GM19035 (cell line): ENCODE measurements at regions not wholly inside any gene's neighbourhood (a gene's known extent, or its start where the extent isn't known, plus 50 kb on each side); places are given as distances from the start of the nearest gene placed in this dataset.
"Not testable (repeated sequence)": the region's sequence is repeated elsewhere in the genome, so short reads cannot be mapped to it uniquely, and the experiment has no call there.

Source experiments
- ATAC-seq: cut with Tn5 transposase; IDR thresholded peaks from one replicate; pipeline ENCODE4 v1.9.1; 2021; ENCODE audit not compliant: unreplicated experiment

DNA sequence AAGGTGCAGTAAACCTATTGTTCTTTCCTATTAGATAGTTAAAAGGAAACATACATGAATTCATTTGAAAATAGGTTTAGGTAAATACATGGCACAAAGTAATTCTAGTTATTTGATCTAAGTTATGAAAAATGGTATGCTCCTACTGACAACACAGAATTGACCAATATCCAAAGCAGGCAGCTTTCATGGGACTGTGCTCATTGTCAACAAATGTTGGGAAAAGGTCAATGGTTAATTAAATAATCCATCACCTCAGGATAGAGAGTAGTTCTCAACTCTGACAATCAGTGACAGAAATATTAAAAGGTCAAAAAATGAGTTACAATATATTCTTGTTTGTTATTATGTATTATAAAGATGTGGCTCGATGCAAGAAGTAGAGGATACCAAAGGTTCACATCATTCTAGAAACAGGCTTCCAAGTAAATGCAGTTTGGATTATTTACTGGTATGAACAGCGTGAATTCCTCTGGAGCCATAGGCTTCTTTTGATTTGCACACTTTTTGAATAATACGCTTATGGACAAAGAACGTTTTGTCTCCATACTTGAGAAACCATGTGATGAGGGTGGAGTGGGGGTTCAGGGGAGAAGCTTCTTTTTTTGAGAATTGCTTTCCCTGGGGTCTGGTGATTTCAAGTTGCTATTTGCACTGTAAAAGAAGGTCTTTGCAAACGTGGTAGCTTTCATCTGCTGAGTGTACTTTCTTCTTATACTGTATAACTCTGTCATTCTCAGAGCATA, 422.0 kb upstream of the ZEB2 start:
- no peak for ATAC-seq

- ATAC-seq: no peak
Measured at GRCh38 chr2:144939590-144939989, 419.7 kb upstream of the ZEB2 start.

DNA sequence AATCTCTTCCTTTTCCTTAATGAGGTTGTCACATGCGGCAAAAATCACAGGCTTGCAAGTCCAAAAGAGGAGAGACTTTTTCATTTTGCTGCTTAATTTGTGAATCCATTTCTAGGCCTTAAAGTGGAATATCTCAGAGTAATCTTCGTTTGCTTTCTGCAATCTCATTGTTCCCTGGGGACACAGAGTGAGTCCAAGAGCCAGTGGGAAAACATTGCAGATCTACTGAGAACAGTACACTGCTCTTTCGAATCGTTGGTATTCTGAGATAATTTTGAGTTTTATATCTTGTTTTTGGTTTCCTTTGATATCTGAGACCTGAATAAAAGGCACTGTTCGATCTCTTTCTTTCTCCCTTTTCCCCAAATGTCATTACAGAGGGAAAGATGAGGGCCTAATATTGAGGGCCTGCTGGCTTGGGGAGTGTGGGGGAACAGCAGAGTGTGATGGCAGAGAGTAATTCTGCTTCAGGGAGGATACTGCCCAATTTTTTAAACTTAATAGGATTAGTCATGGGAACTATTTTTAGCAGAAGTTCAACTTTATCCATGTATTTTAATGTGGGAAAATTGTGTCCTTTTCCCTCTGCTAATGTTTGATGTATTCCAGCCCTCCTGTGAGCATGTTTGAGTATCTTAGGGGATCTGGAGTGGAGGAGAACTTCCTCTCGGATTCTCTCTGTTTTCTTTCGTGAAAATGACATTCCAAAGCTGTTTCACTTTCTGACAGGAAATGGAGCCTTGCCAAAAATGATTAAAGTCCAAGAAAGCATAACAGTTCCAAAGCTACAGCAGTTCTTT, 418.2 kb upstream of the ZEB2 start:
- ATAC-seq: no peak

GRCh38 chr2:144937066-144937465, 417.1 kb upstream of the ZEB2 start:
- ATAC-seq: no peak

DNA sequence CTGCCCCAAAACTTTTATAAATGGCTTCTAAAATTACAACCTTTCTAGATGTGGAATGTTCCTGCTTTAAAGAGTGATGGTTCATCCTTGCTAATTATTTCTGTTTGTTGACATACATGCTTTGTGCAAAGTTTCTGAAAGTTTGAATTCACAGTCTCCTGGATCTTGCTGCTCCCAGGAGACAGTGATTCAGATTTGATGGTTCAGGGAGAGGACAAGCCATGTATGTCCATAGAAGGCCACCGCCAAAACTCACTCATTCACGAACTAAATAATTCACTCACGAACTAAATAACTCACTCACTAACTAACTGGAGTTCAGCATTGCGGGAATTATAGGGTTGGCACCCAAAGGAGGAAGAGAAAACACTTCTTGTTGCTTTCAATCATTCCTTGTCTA, 416.5 kb upstream of the ZEB2 start:
- no peak for ATAC-seq

GRCh38 chr2:144935736-144936135, 415.8 kb upstream of the ZEB2 start:
- no peak for ATAC-seq

DNA sequence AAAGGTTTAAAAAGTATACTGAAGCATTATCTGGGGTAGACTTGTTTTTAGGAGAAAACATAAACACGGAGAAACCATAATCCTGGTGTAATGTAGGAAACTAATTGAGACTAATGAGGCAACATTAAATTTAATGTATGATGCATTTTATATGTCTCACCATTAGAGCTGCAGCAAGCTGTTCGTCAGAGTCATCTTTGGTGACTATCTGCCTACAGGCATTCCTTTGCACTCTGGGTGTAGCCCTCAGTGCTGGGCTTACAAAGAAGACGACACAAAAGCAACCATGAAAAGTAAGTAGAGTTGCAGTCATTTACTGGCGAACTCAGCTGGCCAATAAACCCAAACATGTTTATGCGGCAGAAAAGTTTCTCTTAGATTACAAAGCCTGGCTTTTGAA, 415.3 kb upstream of the ZEB2 start:
- ATAC-seq: no peak

GRCh38 chr2:144931960-144932359, 412.0 kb upstream of the ZEB2 start:
- ATAC-seq: no peak

- no peak for ATAC-seq
Measured at GRCh38 chr2:144931480-144931879, 411.6 kb upstream of the ZEB2 start.

DNA sequence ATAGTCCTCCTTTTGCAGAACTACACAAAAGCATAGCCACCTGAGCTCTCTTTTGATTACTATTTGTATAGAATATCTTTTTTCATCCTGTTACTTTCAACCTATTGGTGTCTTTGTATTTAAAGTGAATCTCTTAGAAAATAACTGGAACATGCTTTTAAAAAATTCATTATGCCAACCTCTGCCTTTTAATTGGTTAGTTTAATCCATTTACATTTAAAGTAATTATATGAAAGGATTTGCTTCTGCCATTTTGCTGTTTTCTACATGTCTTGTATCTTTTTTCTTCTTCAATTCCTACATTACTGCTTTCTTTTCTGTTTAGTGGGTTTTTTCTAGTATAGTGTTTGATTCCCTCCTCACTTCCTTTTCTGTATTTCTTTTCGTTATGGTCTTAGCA, 407.5 kb upstream of the ZEB2 start:
- ATAC-seq: no peak

- ATAC-seq: no peak
Measured at GRCh38 chr2:144925886-144926285, 406.0 kb upstream of the ZEB2 start.

GRCh38 chr2:144924827-144925226, 404.9 kb upstream of the ZEB2 start:
- ATAC-seq: no peak

DNA sequence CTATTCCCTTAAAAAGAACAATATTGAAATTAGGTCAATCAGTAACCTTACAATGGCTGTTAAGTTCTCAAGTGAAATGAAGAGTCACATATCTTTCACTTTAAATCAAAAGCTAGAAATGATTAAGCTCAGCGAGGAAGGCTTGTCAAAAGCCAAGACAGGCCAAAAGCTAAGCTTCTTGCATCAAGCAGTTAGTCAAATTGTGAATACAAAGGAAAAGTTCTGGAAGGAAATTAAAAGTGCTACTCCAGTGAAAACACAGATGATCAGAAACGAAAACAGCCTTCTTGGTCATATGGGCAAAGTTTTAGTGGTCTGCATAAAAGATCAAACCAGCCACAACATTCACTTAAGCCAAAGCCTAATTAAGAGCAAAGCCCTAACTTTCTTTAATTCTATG, 402.6 kb upstream of the ZEB2 start:
- ATAC-seq: no peak

- ATAC-seq: no peak
Measured at GRCh38 chr2:144920755-144921530, 401.0 kb upstream of the ZEB2 start.

GRCh38 chr2:144914622-144915318, 394.9 kb upstream of the ZEB2 start:
- no peak for ATAC-seq

DNA sequence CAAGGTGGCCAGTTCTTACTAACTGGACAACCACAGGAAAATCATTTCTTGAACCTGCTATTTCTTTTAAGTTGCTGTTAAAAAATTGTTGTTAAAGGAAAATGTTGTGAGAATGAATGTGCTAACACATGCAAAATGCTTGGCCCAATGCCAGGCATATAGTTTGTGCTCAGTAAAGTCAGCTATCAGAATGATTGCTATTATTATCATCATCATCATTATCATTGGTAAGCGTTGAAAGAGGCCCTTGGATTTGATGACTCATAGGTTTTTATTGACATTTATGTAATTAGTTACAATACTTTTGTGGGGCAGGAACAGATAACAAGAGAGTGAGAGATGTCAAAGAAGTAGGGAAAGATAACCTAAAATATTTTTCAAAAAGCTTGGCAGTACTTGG, 394.2 kb upstream of the ZEB2 start:
- no peak for ATAC-seq

- ATAC-seq: no peak
Measured at GRCh38 chr2:144912206-144912605, 392.3 kb upstream of the ZEB2 start.

DNA sequence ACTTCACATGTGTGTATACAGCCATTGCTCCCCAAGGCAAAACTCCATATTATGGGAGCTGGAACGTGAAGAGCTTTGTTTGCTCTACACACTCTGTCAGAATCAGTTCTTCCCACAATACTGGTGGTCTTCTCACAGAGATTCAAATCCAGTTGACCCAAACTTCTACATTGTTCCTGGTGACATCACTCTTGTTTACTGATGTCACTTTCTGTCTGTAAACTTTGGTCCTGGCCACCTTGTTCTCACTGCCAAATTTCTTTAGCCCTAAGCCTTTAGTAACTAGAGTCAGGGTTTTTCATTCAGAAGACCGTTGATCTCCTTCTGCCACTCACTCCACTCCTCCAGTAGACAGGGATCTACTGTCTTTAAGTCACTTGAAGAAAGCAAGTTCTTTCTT, 386.0 kb upstream of the ZEB2 start:
- ATAC-seq: no peak

DNA sequence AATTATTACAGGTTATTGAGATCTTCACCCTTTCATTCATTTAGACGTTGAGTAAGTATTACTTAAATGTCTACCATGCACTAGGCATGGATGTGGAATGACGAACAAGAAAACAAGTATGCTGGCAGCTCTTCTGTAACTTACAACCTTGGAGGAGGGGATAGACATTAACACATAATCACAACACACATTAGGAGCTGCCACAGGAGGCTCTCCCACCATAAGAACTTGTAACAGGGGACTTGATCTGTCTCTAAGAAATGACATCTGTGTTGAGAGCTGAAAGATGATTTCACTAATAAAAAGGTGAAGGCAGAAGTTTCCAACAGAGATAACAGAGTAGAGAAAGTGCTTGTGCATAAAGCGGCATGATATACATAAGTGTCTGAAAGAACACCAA, 384.7 kb upstream of the ZEB2 start:
- ATAC-seq: no peak

DNA sequence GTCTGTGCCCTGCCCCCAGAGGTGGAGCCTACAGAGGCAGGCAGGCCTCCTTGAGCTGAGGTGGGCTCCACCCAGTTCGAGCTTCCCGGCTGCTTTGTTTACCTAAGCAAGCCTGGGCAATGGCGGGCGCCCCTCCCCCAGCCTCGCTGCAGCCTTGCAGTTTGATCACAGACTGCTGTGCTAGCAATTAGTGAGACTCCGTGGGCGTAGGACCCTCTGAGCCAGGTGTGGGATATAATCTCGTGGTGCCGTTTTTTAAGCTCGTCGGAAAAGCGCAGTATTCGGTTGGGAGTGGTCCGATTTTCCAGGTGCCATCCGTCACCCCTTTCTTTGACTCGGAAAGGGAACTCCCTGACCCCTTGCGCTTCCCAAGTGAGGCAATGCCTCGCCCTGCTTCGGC, 383.1 kb upstream of the ZEB2 start:
- not testable (repeated sequence) for ATAC-seq

- not testable (repeated sequence) for ATAC-seq
Measured at GRCh38 chr2:144901386-144901785, 381.5 kb upstream of the ZEB2 start.
